HTR-8/SVneo (cell line): ENCODE measurements at regions not wholly inside any gene's neighbourhood (a gene's known extent, or its start where the extent isn't known, plus 50 kb on each side); places are given as distances from the start of the nearest gene placed in this dataset.
"Not testable (repeated sequence)": the region's sequence is repeated elsewhere in the genome, so short reads cannot be mapped to it uniquely, and the experiment has no call there.

Source experiments
- DNase-seq: peaks from one replicate; pipeline ENCODE4 v3.0.0; 2011; ENCODE audit warnings: low spot score, mixed read lengths; ENCODE audit not compliant: insufficient read length
- FAIRE-seq: peaks from 2 replicates; lab custom pipeline; 2011; peaks lifted over from hg19 to GRCh38; lab: Jason Lieb, UNC

DNA sequence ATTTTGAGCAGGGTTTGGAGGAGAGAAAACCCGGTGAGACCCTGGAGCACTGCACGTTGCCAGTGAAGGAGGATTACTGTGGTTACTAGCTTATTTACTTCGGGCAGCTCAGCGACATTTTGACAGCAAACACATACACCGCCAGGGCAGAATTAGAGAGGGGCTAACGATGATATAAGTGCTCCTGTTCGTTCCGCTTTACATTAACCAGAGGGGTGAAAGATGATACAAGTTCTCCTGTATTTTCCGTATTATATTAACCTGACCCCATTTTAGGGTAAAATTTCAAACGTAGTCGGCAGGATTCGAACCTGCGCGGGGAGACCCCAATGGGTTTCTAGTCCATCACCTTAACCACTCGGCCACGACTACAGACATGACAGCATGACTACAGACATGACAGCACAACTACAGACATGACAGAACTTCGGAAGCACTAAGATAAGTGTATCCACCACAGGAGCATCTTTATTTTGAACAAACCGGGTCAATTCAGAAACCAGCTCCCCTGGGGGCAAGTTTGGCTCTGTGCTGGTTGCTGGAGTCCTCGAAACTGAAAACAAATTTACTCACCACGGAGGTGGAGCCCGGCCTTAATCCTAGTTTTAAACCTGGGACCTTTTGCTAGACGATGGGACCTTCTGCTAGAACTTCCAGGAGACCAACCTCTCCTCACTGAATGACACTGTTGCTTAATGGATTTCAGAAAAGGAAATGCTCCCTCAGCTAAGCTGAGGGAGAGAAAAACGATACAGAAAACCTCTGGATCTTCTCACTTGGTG, 80.4 kb upstream of the ZNF184 start:
- FAIRE-seq = peak; percentile 72
- DNase-seq = peak; percentile 59

GRCh38 chr6:27551607-27552006, 78.7 kb upstream of the ZNF184 start:
- DNase-seq (no peak), FAIRE-seq (no peak)

GRCh38 chr6:27550692-27551091, 77.8 kb upstream of the ZNF184 start:
- DNase-seq (no peak), FAIRE-seq (no peak)

GRCh38 chr6:27549241-27549598, 76.3 kb upstream of the ZNF184 start:
- not testable (repeated sequence) for DNase-seq, FAIRE-seq

DNA sequence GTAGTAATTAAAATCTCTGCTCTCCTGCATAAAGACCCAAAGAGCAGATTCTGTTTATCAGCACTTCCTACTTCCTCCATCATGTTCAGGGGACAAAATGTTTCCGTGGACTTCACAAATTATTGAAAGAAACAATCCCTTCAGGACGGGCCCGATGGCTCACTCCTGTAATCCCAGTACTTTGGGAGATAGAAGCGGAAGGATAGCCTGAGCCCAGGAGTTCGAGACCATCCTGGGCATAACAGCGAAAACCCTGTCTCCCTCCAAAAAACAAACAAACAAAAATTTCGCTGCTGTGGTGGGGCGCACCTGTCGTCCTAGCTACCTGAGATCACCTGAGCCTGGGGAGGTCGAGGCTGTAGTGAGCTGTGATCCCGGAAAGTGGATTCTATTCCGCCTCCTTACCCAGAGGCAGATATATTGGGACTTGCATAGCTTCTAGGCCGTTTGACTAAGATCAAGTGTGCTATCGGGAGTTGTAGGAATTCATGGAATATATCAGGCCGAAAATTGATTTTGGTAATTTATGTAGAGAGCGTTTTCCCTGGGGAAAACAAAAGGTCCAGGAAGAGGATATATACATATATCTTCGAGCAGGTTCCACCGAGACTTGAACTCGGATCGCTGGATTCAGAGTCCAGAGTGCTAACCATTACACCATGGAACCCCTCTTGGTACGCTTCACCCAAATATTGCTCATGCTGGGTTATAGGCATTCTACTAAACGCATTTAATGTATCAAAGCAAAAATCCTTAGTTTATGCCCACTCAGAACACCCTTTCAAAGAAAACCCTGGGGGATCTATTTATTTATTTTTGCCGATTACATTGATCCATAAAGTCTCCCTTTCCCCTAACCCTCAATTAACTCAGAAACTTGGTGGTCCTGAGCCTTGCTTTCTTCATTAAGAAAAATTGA, 74.5 kb upstream of the ZNF184 start:
- FAIRE-seq = no peak
- peak; percentile 26 for DNase-seq

GRCh38 chr6:27546522-27546921, 73.6 kb upstream of the ZNF184 start:
- FAIRE-seq (no peak), DNase-seq (no peak)

GRCh38 chr6:27545271-27546046, 72.6 kb upstream of the ZNF184 start:
- peak; percentile 42 for FAIRE-seq

GRCh38 chr6:27544612-27545260, 71.8 kb upstream of the ZNF184 start:
- FAIRE-seq (no peak), DNase-seq (peak; percentile 14)

More at GRCh38 chr6:27545271-27546046, 72.6 kb upstream of the ZNF184 start:
- peak; percentile 65 for DNase-seq

- peak; percentile 15 for DNase-seq
- FAIRE-seq = not testable (repeated sequence)
Measured at GRCh38 chr6:27544135-27544534, 71.2 kb upstream of the ZNF184 start.

DNA sequence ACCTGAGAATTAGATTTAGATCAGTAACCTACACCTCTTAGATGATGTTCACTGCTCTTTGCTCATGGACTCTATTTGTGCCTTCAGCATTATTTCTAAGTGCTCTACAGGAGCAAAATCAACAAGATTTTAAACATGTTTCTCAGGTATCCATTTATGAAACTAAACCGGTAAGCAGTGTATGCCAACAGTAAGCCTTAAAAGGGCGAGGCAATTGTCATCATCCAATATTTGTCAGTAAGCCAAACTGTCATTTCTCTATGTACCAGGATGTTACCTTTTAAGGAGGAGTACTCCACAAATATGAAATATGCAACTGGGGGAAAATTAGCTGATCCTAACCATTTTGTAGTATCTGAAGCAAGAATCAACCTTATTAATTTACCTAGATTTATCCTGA, 69.6 kb upstream of the ZNF184 start:
- FAIRE-seq (no peak), DNase-seq (no peak)

DNA sequence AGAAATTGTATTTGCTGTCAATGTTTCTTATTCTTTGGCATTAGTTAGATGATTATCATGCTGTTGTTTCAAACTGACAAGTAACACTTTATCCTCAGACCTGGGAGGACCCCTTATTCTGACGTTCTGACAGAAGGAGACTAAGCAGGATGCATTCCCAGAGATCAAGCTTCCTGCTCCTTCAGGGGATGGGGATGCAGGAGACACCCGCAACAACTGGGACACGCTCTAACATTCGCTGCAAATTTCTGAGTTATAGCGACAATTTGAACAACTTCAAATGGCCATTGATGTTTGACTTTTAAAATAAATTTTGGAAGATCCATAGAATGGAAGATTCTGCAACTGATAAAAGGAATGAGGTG, 69.0 kb upstream of the ZNF184 start:
- FAIRE-seq (no peak), DNase-seq (no peak)

DNA sequence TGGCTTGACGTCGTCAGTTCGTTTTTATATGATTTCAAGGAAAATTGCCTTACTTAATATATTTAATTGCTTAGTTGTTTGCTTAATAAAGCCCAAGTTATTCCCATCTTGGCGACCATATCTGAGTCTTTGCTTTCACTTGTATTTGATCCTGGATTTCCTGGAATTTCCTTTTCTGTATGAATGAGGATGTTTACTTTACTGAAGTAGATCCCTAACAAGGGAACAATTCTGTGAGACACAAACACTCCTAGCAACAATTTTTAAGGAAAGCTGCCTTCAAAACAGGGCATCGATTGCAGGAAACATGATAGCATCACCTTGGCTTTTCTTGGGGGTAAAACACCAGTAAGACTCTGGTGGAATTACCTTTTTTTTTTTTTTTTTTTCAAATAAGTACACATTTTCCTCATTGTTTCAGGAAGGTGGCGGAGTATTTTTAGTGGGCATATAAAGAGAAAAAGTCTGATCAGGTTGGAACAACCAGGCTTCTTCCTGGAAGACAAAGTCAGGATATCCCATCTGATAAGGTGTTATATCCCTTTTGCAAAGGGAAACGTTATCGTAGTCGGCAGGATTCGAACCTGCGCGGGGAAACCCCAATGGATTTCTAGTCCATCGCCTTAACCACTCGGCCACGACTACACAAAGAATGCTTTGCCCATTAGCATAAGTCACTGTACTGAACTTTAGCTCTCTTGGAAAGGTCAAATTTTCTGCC, 68.5 kb upstream of the ZNF184 start:
- DNase-seq = no peak
- no peak for FAIRE-seq

DNA sequence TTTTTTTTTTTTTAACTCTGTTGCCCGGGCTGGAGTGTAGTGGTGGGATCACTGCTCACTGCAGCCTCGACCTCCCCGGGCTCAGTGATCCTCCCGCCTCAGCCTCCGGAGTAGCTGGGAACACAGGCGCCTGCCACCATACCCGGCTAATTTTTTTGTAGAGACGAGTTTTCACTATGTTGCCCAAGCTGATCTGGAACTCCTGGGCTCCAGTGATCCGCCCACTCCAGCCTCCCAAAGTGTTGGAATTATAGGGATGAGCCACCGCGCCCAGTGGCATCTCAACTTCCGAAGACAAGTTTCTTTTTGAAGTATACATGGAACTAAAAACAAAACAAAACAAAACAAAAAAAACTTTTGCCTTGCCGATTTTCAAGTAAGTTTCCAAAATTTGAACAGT, 66.6 kb upstream of the ZNF184 start:
- DNase-seq (no peak), FAIRE-seq (no peak)

- FAIRE-seq (peak; percentile 28), DNase-seq (peak; percentile 53)
Measured at GRCh38 chr6:27532820-27533538, 60.1 kb upstream of the ZNF184 start.

GRCh38 chr6:27531772-27532459, 59.0 kb upstream of the ZNF184 start:
- FAIRE-seq = no peak
- DNase-seq = no peak

GRCh38 chr6:27529796-27530195, 56.9 kb upstream of the ZNF184 start:
- not testable (repeated sequence) for FAIRE-seq, DNase-seq

GRCh38 chr6:27528714-27529113, 55.8 kb upstream of the ZNF184 start:
- DNase-seq (no peak), FAIRE-seq (no peak)
